ENCODE measurements at regions not wholly inside any gene's neighbourhood (a gene's known extent, or its start where the extent isn't known, plus 50 kb on each side); places are given as distances from the start of the nearest gene placed in this dataset.
"Not testable (repeated sequence)": the region's sequence is repeated elsewhere in the genome, so short reads cannot be mapped to it uniquely, and the experiment has no call there.

DNA sequence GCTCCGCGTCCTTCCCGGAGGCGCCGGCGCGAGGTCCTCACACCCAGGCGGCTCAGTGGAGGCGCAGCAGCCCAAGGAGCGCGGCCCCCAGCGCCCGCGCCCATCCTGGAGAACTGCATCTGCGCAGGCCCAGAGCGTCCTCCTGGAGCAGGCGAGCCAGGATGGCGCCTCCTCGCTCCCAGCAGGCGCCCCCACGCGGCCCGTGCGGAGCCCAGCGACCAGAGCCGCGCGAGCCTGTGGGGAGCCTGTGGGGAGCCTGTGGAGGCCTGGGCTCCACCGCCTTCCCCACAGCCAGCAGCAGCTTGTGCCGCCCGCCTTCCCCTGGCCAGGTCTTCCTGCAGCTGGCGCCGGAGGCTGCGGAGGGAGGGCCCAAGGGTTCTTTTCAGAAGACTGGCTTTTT lies 953.9 kb downstream of the TMEM121 start:
- DNase-seq = not testable (repeated sequence)

DNA sequence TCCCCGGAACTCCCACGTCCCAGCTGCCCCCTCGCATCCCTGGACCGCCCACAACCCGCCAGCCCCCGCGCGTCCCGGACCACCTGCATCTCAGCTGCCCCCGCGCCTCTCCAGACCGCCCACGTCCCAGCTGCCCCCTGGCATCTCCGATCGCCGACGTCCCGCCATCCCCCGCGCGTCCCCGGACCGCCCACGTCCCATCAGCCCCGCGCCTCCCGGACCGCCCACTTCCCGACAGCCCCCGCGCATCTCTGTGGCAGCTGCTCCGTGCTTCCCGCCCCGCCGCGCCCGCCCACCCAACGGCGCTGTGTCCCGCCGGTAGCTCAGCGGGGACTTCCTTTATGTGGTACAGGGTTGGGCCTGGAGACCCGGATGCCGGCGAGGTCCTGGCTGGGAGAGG lies 955.8 kb downstream of the TMEM121 start:
- not testable (repeated sequence) for DNase-seq

DNA sequence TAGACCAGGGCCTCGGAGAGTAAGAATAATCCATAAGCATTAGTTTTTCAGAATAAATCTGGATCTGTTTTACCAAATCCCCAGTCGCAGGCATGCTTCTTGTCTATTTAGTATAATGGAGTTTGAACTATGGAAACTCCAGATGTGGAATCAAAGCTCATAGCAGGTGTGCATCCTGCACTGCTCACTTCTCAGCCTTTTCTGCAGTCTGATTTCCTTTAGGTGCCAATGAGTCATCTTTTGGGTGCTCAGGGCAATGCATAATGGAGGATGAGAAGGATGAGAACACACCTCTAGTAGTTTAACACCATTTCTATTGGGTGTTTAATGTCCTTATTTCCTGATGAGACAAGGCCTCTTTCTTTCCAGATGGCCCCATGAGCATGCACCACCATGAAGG lies 961.2 kb downstream of the TMEM121 start:
- DNase-seq = no peak

DNA sequence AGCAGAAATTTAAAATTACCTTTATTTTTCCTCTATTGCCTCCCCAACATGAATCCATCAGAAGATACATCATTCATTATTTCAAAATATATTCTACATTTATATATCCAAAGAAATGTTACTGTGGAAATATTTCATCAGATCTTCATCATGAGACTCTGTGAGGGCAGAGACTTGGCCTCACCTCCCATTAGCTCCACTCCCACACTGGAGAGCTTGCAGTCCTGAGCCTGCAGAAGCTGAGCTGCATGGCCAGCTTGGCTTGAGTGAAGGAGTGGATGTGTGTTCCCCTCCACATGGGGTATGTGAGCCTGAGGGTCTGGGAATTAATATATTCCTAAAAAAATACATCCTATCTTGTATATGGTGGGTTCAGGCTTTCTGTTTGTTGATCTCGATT lies 961.9 kb downstream of the TMEM121 start:
- DNase-seq = no peak

DNA sequence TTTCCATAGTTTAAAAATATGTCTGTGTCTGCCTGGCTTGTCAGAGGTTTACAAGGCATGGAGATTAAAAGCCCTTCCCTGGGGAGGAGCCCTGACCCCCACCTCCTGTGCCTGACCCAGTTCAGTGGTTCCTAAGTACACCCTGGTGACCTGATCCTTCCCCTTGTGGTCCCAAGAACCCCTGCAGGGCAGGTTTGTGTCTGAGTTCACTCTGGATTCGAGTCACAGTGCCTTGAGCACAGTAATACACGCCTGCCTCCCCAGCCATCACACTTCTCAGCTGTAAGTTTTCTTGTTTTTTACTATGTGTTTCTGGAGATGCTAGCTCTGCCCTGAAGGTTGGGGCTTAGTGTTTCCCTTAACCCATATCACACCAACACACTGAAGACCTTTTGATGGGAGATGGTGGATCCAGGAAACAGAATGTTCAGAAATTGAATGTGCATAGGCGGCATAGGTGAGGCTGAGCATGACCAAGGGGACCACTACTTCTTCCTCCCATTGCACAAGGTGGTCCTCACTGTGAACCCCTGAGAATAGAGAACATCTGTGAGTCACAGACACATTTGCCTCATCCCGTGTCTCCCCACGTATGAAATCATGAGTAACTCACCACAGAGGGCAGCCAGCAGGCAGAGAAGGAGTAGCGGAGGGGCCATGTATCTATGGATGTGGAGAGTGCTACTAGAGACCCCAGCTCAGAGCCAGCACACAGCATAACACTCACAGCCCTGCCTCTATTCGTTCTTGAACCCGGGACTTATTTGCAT lies 962.9 kb downstream of the TMEM121 start:
- no peak for DNase-seq

DNA sequence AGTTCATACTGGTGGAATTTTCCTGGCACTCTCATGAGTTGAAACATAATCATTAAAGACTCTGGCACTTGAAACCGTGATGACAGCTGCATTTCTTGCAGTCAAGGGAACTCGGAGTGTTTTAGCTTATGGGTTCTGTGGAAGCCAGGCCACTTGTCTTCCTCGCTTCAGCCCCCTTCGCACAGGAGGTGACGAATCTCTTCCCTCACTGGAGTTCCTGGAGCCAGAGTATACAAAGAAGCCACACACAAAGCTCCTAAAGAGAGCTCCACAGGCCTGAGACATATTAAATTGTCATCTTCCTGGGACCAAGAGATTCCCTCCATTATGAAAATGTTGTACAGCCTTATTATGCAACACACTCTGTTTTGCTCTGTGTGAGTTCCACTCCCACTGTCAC lies 964.1 kb downstream of the TMEM121 start:
- no peak for DNase-seq

DNA sequence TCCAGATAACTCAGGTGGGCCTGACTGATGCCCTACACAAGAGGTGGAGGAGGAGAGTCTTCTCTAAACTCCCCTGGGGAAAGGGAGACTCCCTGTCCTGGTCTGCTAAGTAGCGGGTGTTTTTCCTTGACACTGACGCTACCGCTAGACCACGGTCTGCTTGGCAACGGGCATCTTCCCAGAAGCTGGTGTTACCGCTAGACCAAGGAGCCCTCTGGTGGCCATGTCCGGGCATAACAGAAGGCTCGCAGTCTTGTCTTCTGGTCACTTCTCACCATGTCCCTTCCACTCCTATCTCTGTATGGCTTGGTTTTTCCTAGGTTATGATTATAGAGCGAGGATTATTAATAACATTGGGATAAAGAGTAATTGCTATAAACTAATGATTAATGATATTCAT lies 965.5 kb downstream of the TMEM121 start:
- DNase-seq = no peak

DNA sequence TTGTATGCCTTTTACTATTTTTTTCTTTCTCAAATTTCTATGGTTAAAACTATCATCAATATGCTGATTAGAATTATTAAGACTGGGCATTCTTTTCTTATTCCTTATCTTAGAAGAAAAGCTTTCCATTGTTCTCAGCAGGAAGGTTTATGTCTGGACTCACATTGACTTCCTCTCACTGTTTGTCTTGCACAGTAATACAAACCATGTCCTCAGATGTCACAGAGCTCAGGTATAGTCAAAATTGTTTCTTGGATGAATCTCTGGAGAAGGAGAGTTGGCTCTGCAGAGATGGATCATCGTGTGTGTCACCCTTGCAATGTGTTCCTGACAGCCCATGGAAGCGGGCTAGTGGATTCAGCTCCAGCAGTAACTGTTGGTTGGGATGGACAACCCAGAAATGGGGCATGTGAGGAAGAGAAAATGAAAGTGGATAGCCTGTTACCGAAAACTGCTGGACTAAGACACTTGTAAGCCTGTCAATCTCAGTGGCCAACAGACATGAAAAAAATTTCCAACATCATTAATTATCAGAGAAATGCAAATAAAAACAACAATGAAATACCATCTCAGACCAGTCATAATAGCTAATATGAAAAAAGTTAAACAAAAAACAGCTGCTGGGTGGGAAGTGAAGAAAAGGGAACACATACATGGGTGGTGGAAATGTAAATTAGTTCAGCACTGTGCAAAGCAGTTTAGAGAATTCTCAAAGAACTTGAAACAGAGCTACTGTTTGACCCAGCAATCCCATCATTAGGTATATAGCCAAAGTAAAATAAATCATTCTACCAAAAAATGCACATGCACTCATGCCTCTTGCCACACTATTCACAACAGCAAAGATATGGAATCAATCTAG lies 967.8 kb downstream of the TMEM121 start:
- DNase-seq = no peak

DNA sequence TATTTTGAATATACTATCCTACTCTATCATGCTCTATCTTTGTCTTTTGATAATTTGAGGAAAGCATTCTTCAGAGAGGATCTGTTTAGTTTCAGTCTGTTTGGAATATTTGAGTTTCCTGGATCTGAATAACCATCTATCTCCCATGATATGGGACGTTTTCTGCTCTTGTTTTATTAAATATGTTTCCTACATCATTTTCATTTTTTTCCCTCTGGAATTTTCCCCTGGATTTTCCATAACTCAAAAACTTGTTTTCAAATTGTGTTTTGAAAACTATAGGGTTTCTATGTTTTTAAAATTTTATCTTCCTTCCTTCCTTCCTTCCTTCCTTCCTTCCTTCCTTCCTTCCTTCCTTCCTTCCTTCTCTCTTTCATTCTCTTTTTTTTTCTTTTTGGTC lies 974.2 kb downstream of the TMEM121 start:
- DNase-seq = no peak

DNA sequence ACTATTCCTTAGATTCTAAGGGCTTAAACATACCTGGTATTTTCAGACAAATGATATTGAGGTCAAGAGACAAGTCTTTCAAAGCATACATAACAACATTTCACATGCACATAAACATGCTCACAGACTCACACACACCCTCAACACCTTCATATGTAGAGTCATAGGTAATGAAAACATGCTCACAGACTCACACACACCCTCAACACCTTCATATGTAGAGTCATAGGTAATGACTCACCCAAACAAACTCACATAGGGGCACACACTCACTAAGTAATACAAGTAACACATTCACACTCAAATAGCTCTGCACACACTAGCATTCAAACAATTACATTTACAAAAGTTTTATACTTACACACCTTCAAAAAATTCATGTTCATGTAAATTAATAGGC lies 975.5 kb downstream of the TMEM121 start:
- no peak for DNase-seq

DNA sequence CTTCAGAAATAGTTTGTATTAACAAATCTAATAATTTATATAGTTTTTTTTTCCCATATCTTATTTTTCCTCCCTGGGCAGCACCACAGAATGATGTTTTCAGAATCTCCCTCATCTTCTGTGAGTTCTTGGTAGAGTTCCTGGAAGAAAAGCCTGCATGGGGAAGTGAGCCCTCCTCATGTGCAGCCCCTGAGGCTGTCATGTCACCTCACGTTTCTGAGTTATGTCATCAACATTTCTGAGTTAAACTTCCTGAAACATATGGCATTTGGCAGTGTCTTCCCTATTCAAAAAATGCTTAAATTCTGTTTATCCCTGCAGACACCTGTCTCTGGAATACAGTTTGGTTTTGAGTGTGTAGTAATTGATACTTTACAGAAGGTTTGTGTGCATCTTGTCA lies 979.0 kb downstream of the TMEM121 start:
- no peak for DNase-seq

DNA sequence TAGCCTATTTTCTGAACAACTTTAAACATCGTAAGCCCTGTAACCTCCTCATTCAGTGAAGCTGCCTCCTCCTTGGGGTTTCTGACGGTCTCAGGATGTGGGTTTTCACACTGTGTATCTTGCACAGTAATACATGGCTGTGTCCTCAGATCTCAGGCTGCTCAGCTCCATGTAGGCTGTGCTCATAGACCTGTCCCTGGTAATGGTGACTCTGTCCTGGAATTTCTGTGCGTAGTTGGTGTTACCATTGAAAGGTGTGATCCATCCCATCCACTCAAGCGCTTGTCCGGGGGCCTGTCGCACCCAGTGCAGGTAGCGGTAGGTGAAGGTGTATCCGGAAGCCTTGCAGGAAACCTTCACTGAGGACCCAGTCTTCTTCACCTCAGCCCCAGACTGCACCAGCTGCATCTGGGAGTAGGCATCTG lies 980.5 kb downstream of the TMEM121 start:
- DNase-seq = no peak

DNA sequence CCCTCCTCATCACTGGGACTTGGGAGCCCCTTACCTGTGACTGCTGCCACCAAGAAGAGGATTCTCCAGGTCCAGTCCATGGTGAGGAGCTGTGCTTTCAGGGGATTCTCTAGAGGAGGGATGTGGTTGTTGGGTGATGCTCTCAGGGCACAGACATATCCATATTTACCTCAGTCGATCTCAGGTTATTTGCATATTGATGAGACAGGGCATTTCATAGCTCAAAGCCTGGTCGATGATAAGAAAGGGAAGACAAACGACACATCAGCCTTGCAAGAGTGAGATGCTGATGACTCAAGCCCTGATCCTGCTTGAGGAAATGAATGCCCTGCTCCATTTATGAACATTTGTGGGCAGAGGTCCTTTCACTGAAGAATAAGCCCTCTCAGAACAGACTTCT lies 981.0 kb downstream of the TMEM121 start:
- DNase-seq = no peak

DNA sequence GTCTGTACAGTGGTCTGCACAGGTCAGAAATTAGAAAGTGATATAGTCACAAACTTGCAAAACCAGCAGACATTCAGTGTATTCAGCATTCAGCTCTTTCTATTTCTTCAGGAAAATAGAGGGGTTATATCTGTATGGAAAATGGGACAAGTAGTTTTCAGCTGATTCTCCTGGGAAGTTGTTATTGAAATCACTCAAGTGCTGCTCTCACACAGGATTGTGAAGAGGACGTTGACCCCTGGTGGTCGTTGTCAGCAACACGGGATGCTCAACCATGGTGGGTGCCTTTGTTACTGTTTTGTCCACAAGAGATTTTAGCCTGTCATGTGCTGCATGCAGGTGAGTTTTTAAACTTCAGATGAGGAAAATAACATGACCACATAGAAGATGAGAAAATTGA lies 981.8 kb downstream of the TMEM121 start:
- no peak for DNase-seq

DNA sequence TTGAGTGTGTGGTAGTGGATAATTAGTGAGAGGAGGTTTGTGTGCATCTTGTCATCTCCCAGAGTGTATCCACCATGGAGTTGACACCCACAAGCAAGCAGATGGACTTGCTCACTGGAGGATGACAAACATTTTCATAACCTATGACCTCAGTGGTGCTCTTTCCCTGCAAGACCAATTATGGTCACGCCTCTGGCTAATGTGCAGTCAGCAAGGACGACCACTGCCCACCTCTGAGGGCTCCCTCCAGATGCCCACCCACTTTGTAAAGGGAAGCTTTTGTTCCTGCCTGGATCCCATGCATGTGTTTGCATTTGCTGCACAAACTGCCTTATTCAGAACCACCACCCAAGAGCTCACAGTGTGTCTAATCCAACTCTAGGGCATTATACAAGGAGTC lies 982.8 kb downstream of the TMEM121 start:
- no peak for DNase-seq

DNA sequence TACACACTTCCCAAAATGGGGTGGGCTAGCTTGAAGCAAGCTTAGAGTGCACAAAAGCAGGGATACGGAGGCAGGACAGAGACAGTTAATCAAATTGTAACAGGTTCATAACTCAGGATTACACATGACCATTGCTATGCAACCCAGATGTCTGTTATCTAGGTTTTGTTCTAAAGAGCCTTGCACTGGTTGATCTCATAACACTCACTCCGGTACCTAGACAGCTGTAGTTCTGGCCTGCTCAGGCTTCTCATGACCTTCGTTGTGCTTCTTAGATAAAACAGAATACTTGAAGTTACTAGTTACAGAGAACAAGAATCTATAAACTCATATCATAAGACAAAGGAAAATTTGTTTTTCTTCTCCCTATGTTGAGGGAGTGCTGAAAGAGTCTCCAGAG lies 983.4 kb downstream of the TMEM121 start:
- DNase-seq = no peak

DNA sequence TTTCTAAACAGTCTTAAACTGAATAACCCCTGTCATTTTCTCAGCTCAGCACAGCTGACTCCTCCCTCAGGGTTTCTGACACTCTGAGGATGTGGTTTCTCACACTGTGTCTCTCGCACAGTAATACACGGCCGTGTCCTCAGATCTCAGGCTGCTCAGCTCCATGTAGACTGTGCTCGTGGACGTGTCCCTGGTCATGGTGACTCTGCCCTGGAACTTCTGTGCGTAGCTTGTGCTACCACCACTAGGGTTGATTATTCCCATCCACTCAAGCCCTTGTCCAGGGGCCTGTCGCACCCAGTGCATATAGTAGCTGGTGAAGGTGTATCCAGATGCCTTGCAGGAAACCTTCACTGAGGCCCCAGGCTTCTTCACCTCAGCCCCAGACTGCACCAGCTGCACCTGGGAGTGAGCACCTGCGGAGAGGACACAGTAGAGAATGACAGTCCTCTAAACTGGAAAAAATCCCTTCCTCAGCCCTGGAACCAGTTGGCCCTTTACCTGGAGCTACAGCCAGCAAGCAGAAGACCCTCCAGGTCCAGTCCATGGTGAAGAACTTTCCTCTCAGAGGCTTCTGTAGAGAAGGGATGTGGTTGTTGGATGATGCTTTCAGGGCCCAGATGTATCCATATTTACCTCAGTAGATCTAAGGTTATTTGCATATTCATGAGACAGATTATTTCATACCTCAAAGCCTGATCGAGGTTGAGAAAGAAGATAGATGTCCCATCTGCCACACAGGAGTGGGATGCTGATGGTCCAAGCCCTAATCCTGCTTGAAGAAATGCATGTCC lies 984.8 kb downstream of the TMEM121 start:
- no peak for DNase-seq

DNA sequence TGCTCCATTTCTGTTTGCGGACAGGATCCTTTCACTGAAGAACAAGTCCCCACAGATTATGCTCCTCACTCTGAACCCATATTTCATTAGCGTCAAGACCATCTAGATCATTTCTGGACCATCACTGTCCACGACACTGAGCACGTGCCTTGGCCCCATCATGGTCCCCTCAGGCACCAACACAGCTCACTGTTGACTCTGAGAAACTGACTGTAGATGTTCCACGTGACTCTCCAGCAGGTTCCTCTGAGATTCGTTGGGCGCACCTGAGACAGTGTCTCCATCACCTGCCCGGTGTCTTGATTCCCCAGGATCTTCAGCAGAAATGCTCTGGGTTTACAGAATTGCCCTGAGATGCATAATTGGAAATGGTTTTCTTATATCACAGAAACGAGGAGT lies 985.4 kb downstream of the TMEM121 start:
- DNase-seq = no peak

DNA sequence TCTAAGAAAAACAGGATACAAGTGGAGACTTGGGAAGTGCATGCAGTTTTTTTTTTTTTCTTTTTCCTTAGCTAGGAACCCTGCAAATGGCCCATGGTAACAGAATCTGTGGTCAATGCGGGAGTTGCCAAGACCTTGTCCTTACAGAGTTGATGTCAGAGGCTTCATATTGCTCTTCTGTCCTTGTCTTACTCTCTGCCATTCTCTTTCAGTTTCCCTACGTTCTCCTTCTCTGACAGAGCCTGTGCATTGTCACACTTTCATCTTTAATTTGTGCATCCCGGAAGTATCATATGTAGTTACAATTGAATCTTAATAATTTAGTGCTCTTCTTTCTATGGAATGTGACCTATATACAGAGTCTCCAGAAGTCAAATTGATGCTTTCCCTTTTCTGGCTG lies 986.9 kb downstream of the TMEM121 start:
- no peak for DNase-seq

DNA sequence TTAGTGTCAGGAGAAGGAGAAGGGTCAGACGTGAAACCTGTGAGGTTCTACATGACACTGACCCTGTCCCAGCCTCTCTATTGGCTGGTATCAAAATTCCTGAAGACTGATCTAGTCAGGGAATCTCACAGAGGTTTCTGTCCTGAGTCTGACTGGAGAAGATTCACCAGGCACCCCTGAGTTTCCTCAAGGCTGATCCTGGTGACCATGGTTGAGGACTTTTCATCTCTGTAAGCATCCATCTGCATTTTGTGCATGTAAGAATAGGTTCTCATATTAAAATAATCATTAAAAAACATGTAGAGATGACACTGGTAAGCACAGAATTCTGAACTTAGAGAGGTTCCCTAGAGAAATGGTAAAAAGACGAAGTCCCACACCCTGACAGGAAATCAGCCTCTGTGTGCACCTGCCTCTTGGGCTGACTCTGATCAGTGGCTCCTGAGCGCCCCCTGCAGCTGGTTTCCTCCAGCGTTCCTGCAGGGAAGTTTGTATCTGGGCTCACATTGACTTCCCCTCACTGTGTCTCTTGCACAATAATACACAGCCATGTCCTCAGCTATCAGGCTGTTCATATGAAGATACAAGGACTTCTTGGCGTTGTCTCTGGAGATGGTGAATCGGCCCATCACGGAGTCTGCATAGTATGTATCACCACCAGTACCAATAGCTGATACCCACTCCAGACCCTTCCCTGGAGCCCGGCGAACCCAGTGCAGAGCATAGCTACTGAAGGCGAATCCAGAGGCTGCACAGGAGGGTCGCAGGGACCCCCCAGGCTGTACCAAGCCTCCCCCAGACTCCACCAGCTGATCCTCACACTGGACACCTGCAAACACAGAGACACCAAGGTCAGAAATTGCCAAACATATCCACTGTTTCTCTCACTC lies 991.9 kb downstream of the TMEM121 start:
- no peak for DNase-seq

DNA sequence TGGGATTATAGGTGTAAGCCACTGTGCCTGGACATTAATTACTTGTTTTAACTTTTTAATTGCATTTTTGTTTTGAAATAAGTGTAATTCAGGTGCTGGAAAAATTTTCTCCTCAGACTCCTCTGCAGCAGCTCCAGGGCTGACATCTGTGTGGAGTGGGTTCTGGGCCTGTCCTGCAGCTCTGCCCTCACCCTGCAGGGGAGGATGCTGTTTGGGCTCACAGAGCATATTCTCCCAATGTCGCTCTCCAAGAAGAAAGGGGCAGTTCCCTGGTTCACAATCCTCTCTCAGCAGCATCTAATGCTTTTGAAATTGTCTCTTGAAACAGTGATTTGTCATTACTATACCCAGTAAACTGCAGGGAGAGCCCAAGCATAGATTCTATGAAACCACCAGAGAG lies 995.7 kb downstream of the TMEM121 start:
- not testable (repeated sequence) for DNase-seq

DNA sequence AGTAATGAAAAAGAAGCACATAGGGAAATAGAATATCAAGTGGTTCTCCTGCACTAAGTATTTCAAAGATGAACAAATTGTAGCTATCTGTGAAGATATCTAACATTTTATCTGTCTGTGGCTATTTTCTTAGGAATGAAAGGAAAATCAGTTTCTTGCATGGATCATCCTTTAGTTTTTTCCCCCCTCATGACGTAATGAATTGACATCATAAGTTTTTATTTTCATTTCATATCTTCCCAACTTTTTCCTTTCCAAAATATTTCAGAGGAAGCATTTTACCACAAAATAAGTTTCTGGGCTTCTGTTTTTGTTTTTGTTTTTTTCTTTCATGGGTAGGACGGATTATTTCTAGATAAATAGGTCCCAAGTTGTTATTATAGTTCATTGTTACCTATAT lies 996.6 kb downstream of the TMEM121 start:
- no peak for DNase-seq

DNA sequence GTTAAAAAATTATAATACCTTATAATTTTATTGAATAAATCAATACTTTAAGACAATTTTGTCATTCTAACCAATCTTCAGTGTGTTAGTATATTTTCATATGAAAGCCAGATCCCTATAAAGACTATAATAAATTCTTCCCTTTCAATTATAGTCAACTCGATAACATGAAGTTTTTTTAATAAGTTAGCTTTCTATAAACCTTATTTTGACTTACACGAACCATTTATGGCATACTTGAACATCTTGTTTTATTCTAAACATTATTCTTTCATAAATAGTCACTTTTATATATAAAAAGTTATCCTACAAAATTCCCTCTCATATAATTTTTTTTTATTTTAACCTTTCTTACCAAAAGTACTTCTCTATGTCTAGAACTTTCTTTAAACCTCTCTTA lies 1002.3 kb downstream of the TMEM121 start:
- DNase-seq = no peak
